Ammon's horn (tissue), 1 donor: ENCODE measurements at regions not wholly inside any gene's neighbourhood (a gene's known extent, or its start where the extent isn't known, plus 50 kb on each side); places are given as distances from the start of the nearest gene placed in this dataset.

ENCODE experiments used
- DNase-seq: peaks from one replicate; pipeline ENCODE4 v3.0.0-alpha.2; 2016; ENCODE audit warnings: low spot score

DNA sequence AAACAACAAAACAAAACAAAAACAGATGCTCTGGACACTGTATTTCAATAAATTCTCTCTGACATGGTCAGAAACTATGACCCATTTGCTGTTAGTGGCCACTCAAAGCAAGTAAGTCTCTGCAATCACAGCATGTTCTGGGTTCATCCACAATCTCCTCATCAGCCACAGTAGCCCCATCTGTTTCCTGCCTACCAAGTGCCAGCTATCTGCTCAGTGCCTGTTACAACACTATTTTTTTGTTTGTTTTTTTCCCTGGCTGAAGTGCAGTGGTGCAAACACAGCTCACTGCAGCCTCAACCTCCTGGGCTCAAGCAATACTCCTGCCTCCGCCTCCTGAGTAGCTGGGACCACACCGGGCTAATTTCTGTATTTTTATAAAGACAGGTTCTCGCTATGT lies 137.9 kb downstream of the SOX9 start:
- peak; percentile 10 for DNase-seq

DNA sequence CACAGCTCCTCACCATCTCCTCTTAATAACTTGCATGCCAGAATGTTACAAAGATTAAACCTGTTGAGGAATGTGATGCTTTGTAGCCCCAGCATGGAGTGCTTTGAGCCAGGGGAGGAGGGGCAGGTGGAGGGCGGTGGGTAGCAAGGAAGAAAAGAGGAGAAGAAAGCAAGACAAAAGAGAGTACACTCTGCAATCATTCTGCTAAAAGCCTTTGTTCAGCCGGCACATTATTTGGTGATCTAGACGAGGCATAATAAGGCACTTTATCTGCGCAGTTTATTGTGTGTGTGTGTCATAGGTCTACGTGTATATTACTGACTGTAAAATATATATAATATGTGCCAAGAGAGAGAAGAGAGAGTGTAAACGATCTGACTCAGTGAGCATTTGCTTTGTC lies 139.1 kb downstream of the SOX9 start:
- DNase-seq = no peak

DNA sequence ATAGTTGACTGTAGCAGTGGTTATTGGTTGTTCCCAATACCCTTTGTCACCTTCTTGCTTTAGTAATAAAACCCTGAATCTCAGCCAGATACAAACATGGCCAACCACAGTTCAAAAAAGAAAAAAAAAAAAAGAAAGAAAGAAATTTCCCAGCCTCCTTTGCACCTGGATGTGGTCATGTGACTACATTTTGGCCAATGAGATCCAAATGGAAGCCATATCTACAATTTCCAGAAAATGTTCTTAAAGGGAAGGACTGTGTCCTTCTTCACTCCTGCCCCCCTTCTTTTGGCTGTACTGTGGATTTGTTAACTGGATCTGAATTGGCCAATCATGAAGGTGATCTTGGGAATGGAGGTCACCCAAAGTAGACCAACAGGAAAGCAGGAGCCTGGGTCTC lies 141.9 kb downstream of the SOX9 start:
- no peak for DNase-seq

DNA sequence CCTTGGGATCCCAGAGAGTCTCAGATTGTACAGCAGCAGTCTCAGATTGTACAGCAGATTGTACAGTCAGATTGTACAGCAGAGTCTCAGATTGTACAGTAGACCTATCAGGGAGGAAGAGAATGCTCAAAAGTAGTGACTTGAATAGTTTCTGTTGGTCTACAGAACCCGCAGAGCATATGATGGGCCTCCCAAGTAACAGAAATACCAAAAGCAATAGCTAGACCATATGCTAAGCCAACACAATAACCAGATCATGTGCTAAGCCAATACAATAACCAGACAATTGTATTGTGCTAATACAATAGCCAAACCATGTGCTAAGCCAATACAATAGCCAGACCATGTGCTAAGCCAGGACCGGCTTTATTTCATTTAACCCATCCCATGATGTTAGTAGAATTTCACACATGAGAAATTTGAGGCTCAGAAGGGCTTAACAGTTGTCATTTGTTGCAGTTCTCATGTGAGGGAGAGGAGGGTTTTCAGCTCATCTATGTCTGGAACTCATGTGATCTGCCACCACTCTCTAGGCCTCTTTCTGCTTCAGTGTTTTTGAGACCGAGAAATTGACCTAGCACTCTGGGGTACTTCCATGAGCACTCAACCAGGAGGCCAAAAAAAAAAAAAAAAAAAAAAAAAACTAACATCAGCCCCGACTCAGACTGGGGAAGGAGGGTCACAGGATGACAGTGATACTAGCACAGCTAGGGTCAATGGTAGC lies 144.0 kb downstream of the SOX9 start:
- no peak for DNase-seq

DNA sequence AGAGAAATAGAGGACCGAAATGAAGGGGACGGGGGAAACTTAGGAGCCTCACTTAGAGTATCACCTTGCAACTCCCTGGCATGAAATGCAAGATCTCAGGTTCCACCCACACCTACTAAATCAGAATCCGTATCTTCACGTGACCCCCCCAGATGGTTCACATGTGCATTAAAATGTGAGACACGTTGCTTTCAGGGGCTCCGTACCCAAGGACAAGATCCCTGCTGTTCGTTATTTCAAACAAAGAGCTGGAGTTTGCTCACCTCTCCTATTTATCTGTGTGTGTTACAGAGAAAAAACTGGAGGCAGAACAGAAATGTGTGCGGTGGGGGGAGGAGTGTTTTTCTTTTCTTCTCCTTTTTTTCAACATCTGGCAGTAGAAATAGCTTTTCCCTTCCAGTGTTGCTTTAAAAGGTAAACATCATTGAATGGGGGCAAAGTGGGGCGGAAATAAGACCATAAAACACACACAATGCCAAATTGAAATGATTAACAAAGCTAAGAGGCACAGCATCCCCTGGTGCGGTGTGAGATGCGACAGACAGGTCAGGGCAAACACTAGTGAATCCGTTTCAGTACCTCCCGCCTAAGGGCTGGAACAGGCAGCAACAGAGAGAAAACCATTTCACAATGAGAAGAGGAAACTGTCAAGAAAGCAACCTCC lies 145.4 kb downstream of the SOX9 start:
- no peak for DNase-seq

DNA sequence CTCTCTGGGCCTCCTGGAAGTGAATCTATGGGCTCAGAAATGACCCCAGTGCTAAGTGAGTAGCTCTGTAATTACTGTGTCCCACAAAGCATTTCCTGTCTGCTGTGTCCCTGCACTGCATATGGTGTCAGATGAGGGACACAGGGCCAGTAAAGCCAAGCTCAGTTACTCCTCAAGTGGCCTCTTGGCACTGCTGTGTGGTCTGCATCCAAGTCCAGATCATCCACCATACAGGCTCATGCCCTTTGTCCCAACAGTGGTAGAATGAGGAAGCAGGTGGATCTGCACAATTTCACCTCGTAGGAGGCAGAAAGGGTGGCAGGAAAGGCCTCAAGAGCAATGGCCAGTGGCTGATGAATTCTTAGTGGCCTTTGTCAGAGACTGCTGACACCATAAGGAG lies 146.8 kb downstream of the SOX9 start:
- no peak for DNase-seq

DNA sequence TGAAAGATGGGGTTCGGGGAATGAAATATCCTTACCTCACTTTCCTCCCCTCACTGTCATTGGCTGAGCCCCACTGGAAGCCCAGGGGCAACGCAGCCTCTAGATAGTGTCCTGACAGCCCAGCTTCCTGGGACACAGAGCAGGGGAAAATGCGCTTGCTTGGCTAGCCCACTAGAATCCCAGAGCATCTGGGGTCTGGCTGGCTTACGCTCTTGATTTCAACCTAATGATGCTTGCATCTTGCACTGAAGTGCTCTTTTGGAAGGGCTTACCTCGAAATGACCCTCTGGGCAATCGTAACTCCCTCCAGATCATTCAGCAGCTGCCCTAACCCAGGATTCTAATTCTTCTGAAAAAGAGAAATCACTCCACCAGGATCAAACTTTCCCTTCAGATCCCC lies 147.6 kb downstream of the SOX9 start:
- DNase-seq = no peak

DNA sequence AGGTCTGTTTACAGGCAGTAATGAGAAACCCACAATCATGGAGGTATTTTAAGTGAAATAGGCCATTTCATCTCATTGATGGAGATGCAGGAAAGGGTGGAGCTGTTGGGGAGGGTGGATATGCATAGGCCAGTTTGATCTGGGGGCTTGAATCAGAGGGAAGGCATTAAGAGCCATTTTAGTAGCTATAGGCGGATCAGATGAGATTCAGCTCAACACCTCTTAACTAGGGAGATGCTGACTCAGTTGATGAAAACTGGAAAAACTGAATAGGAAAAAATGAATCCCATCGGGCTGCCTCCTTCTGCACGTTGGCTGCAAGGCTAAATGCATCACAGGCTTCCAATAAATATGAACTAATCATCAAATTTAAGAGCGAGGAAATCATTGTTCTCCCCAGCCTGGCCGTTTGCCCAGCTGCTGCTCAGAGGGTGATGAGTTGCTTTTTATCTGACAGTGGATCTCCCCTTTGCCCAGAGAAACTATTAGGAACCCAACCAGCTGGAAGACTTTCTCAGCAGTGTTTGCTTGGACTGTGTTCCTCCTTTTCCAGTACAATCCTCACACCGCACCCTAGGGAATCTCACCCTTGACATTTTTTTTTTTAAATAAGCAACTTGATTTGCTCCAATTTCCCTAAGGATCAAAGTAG lies 149.6 kb downstream of the SOX9 start:
- DNase-seq = peak; percentile 13

DNA sequence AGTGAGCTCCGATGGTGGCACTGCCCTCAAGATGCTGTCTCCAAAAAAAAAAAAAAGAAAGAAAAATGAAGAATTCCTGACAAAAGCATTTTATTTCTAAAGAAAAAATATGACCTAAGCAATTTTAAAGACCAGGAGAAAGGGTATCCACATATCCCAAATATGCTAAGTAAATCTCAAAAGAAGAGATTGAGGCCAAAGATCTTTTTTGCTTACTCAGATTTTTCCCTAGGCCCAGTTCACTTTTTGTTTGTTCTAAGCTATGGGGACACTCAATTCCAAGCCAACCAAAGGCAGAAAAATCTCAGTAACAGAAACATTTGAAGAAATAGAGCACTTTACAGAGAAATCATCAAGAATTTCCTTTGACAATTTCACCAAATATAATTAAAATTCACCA lies 150.8 kb downstream of the SOX9 start:
- no peak for DNase-seq

DNA sequence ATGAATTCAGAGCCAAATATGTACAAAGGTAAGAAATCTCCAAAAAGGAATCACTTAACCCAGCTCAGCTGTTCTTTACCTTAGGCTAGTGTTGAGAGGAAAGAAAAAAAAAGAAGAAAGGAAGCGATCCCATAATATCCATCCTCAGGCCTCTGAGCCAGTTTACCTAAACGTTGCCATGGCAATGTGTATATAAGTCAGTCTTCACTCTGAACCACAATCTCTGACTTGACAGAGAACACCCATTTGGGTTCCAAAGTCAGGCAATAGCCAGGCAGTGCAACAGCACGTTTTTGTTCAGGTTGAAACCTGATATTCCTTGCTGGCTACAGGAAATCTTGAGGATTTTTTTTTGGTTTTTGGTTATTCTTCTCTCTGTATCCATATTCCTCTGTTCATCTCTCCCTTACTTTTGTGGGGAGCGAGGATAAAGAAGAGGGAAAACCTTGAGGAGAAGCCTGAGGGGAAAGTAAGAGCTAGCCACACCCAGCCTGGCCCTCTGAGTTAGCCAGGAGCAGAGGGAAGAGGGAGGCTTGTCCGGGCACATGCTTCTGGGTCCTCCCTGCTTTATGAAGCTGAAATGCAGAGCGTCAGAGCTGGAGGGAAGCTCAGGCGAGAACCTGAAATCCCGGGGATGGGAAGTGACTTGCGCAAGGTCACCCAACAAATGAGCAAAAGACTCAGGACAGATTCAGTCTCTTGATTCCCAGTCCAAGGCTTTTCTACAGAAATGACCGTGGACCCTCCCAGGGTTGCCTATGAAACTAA lies 152.7 kb downstream of the SOX9 start:
- DNase-seq = no peak

DNA sequence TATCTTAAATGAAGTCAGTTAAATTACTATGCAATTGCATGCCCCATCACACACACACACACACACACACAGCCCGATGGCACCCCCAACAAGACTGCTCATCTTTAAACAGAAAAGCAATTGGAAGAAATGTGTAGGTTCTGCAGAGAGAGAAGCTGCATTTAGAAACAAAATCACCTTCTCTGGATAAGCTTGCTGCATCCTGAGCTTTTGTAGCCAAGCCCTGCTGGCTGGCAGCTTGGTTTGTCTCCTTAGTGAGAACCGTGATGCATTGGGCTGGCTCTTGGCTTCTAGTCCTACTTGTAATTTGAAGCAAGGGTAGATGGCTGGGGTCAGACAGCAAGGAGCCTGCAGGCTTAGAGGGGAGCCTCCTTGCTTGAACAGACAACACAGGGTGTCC lies 153.8 kb downstream of the SOX9 start:
- DNase-seq = no peak

DNA sequence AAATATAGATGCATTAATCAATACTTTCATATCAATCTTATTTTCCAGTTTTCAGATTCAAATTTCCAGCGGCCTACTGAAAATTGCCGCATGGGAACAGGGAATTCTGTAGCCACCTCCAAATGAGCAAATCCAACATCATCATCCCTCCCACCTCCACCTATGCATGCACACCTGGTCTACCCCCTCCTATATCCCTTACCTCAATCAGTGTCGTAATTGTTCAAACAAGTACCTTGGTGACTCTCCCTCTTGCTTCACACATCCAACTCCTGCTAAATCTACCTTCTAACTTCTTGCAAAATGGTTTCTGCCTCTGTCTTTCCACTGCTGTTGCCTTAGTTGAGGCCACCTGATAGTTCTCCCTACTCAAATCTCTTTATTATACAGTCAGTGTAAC lies 160.1 kb downstream of the SOX9 start:
- no peak for DNase-seq

DNA sequence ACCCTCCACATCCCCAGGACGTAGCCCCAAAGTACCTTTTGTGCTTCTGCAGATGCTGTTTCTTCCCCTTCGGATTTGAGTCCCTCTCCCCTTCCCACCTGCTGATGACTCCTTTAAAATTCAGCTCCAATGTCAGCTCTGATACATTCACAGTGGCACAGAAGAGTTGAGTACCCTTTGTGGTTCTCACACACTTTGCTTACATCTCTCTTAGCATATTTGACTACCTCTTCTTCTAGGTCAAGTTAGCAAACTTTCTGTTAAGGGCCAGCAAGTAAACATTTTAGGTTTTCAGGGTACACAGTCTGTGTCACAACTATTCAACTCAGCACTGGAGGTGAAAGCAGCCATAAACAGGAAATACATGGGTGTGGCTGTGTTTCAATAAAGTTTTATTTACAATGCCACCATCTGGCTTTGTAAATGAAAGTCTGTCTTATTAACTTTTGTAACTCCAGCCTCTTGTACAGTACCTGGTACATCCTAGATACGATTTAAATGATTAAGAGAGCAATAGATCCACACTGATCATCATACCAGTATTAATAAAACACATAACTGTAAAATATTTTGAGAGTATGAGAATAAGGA lies 161.7 kb downstream of the SOX9 start:
- no peak for DNase-seq

DNA sequence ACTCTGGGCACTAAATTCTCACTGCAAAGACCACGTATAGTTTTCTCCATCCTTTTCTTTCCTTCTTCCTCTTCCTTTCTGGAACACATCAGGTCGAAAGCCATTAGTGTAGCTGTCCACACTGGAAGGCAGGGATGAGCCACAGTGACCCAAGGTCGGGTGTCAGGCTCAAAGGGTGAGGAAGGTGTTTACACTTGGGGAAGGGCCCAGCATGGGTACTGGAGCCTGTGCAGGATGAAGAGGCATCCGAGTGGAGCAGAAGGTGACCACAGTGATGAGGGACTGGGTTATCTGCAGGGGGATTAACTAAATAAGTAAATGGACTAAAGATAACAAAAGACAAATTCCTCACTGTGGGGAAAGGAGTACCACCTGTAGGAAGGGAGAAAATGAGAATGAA lies 164.0 kb downstream of the SOX9 start:
- no peak for DNase-seq

DNA sequence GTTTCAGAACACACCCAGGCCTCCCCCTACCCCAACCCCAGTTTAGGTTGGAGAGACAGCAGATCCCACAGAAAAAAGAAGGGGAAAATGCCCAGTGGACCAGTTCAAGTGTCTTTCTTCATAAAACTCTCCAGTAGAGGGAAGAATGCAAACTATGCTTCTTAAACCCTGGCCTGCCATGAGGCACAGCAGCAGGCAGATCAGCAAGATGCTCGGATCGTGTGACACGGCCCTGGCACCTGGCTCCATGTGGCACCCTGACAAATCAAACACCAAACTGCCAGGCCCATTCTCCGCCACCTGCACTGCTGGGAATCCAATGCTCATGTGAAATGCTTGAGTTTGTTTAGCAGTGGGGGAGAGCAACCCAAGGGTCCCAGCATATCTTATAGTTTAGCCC lies 166.8 kb downstream of the SOX9 start:
- DNase-seq = no peak

DNA sequence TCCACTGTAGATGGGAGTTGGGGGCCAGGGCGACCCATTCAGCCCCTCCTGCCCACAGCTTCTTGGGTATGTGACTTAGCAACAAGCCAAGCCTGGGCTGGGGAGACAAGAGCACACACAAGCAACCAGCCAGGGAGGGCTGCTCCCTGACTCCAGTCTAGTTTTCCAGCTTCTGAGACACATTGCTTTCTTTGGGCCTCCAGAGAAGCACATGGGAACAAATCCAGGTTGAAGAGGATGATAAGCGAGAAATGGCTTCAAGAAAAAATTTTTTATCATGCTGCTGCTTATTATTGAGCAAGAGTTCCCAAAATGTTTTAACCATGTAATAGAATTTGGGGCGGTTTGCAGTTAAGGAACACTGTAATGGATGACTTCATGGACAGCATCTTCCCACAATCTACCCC lies 173.7 kb downstream of the SOX9 start:
- no peak for DNase-seq

DNA sequence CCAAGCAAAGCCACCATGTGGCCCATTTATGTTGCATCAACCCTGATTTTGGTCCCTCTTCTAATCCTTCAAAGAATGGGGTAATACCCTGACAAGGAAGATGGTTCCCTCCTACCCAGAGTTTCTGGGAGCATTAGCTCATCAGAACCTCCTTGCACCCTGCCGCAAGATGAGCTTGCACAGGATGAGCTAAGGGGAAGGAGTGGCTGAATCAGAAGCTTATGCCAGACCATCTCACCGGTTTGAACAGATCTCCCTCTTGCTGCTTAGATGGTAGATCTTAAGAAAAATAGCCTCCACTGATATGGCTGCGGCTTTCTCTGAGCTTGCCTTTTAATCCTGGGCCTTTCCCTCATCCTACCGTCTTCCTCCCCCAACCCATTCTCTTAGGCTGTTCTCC lies 175.1 kb downstream of the SOX9 start:
- no peak for DNase-seq

DNA sequence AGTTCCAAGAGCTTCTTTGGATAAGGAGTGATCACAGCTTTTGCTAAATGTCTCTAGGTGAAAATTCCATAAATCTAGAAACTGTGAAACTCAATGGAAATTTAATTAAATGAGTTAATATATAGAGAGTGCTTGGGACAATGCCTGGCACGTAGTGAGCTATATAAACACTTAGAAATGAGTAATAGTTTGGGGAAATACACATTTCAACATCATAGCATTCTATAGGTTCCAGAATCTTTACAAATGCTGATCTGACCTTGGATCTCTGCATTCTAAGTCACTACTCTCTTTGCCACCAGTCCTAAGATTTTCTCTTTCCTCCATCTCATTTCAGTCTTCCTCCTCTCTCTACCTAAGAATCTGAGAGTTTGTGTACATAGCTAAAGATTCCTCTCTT lies 175.6 kb downstream of the SOX9 start:
- DNase-seq = no peak

DNA sequence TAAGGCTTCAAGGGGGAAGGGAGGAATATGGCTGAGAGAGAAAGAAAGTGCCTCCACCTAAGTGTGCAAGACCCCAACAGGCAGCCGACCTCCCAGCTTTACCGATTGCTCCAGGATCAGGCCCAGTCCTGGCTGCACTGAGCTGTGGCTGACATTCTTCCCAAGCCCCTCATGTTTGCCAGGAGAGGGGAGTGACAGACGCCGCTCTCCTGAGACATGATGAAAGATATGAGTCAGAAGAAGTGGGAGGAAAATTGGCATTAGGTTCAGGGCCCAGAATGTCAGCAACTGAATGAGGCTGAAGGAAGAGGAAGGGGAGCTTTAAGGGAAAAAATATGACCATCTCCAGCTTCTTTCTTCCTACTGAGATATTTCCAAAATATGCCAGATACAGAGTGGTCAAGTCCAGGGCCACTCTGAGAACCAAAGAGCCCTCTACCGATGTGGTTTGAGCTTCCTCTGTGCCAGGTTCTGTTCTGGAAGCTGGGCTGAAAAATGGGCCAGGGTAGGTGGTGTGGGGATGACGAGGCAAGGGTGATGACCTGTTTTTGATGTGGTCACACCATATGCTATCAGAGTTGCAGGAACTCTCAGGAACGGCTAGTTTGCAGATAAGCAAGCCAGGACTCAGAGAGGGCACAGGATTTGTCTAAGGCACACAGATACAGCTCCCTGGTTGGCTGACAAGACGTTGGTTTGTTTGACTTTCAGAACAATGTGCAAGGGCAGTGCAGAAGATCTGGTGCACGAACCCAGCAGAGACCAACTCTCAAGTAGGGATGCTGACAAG lies 176.7 kb downstream of the SOX9 start:
- DNase-seq = peak; percentile 48

DNA sequence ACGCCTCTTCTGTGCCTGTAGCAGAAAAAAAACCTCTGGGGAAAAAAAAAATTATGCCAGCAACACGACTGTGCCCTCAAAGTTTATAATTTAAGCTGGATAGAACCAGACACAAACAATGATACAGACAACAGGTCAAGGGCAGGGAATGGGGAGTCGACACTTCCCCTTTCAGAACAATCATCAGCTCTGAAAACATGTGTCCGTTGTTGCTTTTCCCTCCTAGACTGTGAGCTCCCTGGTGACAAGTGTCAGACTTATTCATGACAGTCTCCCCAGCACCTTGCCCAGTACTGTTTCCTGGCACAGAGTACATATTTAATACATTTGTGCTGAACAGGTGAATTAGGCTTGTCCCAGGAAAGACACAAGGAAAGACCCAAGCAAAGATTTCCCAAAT lies 178.3 kb downstream of the SOX9 start:
- no peak for DNase-seq

DNA sequence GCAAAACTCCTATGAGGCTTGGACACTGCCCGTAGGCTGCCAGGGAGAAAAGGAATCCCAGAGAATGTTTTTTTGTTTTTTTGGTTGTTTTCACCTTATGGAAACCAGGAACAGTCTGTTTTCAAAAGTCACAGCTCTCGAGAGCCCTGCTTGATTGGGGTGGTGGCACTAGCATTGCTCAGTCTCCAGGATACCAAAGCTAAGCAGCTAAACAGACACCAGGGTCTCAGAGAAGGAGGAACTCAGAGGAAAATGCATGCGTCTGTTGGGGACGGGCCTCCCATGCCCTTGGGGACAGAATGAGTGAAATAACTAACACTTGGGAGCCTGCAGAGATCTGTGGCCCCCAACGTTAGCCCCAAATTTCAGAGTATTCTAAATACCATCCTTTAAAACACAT lies 178.8 kb downstream of the SOX9 start:
- no peak for DNase-seq

DNA sequence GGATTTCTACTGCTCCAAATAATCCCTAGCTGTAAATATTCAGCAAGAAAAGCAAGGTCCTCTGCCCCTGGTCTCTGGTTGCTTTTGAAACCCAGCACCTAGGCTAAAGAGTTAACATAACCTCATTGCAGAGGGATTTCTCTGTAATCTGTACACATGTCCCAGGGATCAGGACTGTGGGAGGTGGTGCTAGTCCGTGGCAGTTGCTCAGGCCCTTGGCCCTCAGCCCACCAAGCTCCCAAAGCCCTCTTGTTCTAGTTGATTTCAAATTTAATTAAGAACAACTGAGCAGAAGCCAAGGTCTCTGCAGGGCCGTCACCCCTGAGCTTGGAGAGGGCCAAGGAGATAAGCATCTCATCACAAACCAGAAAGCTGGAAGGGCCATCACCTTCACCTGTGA lies 181.1 kb downstream of the SOX9 start:
- no peak for DNase-seq
